Sigmoid colon (tissue), 6 donors: ENCODE measurements at regions not wholly inside any gene's neighbourhood (a gene's known extent, or its start where the extent isn't known, plus 50 kb on each side); places are given as distances from the start of the nearest gene placed in this dataset.

Source experiments
- DNase-seq: peaks from one replicate; pipeline ENCODE4 v3.0.0-alpha.2; 2019
- H3K27ac ChIP-seq, 4 donors: fragments of 200-600 bp; sonication (generic); one replicate each; pipeline ENCODE4 v1.5.1; 2016 to 2019; ENCODE audit warnings: mild to moderate bottlenecking in 1 of 4
- H3K27me3 ChIP-seq, 3 donors: fragments of 200-600 bp; sonication (generic); one replicate each; pipeline ENCODE4 v1.5.1; 2019; ENCODE audit warnings: mild to moderate bottlenecking in 1 of 3
- H3K36me3 ChIP-seq, 4 donors: fragments of 200-600 bp; sonication (generic); one replicate each; pipeline ENCODE4 v1.5.1; 2016 to 2019
- H3K4me1 ChIP-seq, 4 donors: fragments of 200-600 bp; sonication (generic); one replicate each; pipeline ENCODE4 v1.5.1; 2017 to 2019
- H3K4me3 ChIP-seq, 4 donors: fragments of 200-600 bp; sonication (generic); one replicate each; pipeline ENCODE4 v1.5.1; 2017 to 2019; ENCODE audit warnings: mild to moderate bottlenecking in 2 of 4, moderate library complexity in 1 of 4
- H3K9me3 ChIP-seq, 4 donors: fragments of 200-600 bp in 3 of 4; sonication (generic) in 3 of 4; one replicate each; pipeline versions ENCODE4 v1.5.1 to v1.6.1; 2013 to 2019
- CTCF ChIP-seq, 4 experiments: fragments of 450-650 bp in 3 of 4; fragments of 200-600 bp in 1 of 4; IDR thresholded peaks; one replicate each; pipeline ENCODE4 v1.5.1; 2016 to 2019; ENCODE audit warnings: antibody characterized with exemption in 4 of 4, mild to moderate bottlenecking in 3 of 4, moderate library complexity in 2 of 4
- EP300 ChIP-seq, 4 donors: sonication (generic); formaldehyde crosslinking; IDR thresholded peaks; one replicate each; pipeline ENCODE4 v1.6.1; 2017; ENCODE audit warnings: antibody characterized with exemption in 4 of 4
- POLR2A ChIP-seq, 2 donors: fragments of 450-650 bp; IDR thresholded peaks; one replicate each; pipeline ENCODE4 v1.6.1; 2016; ENCODE audit warnings: antibody characterized with exemption in 2 of 2, mild to moderate bottlenecking in 2 of 2, moderate library complexity in 2 of 2
- POLR2AphosphoS5 ChIP-seq, 4 donors: sonication (generic); formaldehyde crosslinking; IDR thresholded peaks; one replicate each; pipeline ENCODE4 v1.6.1; 2017; ENCODE audit warnings: antibody characterized with exemption in 4 of 4
- WGBS, 2 donors: extraction: QIAGEN DNeasy Blood & Tissue Kit; methylation state at CpG; one replicate each; pipeline ENCODE4 v1.1.7; 2013; 5-methylcytosine and 5-hydroxymethylcytosine counted together
- intact Hi-C: fragments of 100-400 bp; cut with DNase I; formaldehyde crosslinking; loops from one replicate; pipeline ENCODE4 v1.15.1; 2023
- donor health status: healthy with polysubstance abuse.
- donor health status: healthy.

GRCh38 chr3:137300703-137301102, 342.9 kb downstream of the IL20RB start:
- Histone ChIP-seq H3K9me3 (peaks cover 0 to 1% (median 0%) of the 10 kb centered on the region in 4 donors), H3K4me1 (no peaks in the 10 kb centered on the region), H3K36me3 (no peaks in the 10 kb centered on the region), H3K27ac (no peak overlapping the region), H3K27me3 (no peaks in the 10 kb centered on the region), H3K4me3 (no peak overlapping the region)
- WGBS, 2 donors = 68 to 81% methylated on average over 2 of the region's 2 CpGs
- TF ChIP-seq EP300 (IDR thresholded peaks at IDR 0.05) (no peak), POLR2A (IDR thresholded peaks at IDR 0.05) (no peak), POLR2AphosphoS5 (IDR thresholded peaks at IDR 0.05) (no peak), CTCF (IDR thresholded peaks at IDR 0.05) (no peak)
- intact Hi-C loops = no loop called here
- DNase-seq = no peak

- no peak overlapping the region for H3K27ac ChIP-seq
- no peaks in the 10 kb centered on the region for H3K4me1 ChIP-seq
- TF ChIP-seq CTCF (IDR thresholded peaks at IDR 0.05) (no peak), POLR2A (IDR thresholded peaks at IDR 0.05) (no peak), POLR2AphosphoS5 (IDR thresholded peaks at IDR 0.05) (no peak), EP300 (IDR thresholded peaks at IDR 0.05) (no peak)
- H3K27me3 ChIP-seq = no peaks in the 10 kb centered on the region
- 41 to 53% methylated on average over 1 of the region's 1 CpG for WGBS, 2 donors
- no peak for DNase-seq
- no peaks in the 10 kb centered on the region for H3K36me3 ChIP-seq
- H3K4me3 ChIP-seq = no peak overlapping the region
- H3K9me3 ChIP-seq = peaks cover 0 to 1% (median 0%) of the 10 kb centered on the region in 4 donors
- intact Hi-C loops = no loop called here
These were observed 346.7 kb downstream of the IL20RB start for GRCh38 chr3:137304313-137305056.

- Histone ChIP-seq H3K36me3 (no peaks in the 10 kb centered on the region), H3K27me3 (no peaks in the 10 kb centered on the region), H3K4me1 (no peaks in the 10 kb centered on the region), H3K4me3 (no peak overlapping the region), H3K9me3 (peaks cover 0 to 4% (median 1%) of the 10 kb centered on the region in 4 donors), H3K27ac (no peak overlapping the region)
- intact Hi-C loops = no loop called here
- DNase-seq = no peak
- no peak for TF ChIP-seq EP300 (IDR thresholded peaks at IDR 0.05)
- TF ChIP-seq POLR2A (IDR thresholded peaks at IDR 0.05) = no peak
- TF ChIP-seq POLR2AphosphoS5 (IDR thresholded peaks at IDR 0.05) = no peak
- no peak for TF ChIP-seq CTCF (IDR thresholded peaks at IDR 0.05)
- WGBS, 2 donors = 96 to 100% methylated on average over 2 of the region's 2 CpGs
These were observed 366.3 kb downstream of the IL20RB start for GRCh38 chr3:137324114-137324513.

GRCh38 chr3:137325170-137325569, 367.4 kb downstream of the IL20RB start:
- Histone ChIP-seq H3K27me3 (no peaks in the 10 kb centered on the region), H3K4me3 (no peak overlapping the region), H3K9me3 (peaks cover 0 to 4% (median 1%) of the 10 kb centered on the region in 4 donors), H3K36me3 (no peaks in the 10 kb centered on the region), H3K4me1 (no peaks in the 10 kb centered on the region), H3K27ac (no peak overlapping the region)
- intact Hi-C loops = no loop called here
- WGBS, 2 donors = 75 to 82% methylated on average over 3 of the region's 3 CpGs
- no peak for DNase-seq
- TF ChIP-seq POLR2A (IDR thresholded peaks at IDR 0.05) (no peak), EP300 (IDR thresholded peaks at IDR 0.05) (no peak), CTCF (IDR thresholded peaks at IDR 0.05) (no peak), POLR2AphosphoS5 (IDR thresholded peaks at IDR 0.05) (no peak)

- intact Hi-C loops = no loop called here
- Histone ChIP-seq H3K27ac (no peak overlapping the region), H3K36me3 (no peaks in the 10 kb centered on the region), H3K4me1 (no peaks in the 10 kb centered on the region), H3K4me3 (no peak overlapping the region), H3K9me3 (peaks cover 0 to 4% (median 1%) of the 10 kb centered on the region in 4 donors), H3K27me3 (no peaks in the 10 kb centered on the region)
- DNase-seq = no peak
- WGBS, 2 donors = 62 to 78% methylated on average over 3 of the region's 3 CpGs
- TF ChIP-seq CTCF (IDR thresholded peaks at IDR 0.05) (no peak), POLR2AphosphoS5 (IDR thresholded peaks at IDR 0.05) (no peak), EP300 (IDR thresholded peaks at IDR 0.05) (no peak), POLR2A (IDR thresholded peaks at IDR 0.05) (no peak)
These were observed 368.2 kb downstream of the IL20RB start for GRCh38 chr3:137325934-137326333.
